ENCODE measurements at regions not wholly inside any gene's neighbourhood (a gene's known extent, or its start where the extent isn't known, plus 50 kb on each side); places are given as distances from the start of the nearest gene placed in this dataset.
A peak's percentile ranks its signal among the peaks of the same experiment; 100 is the strongest.

GRCh38 chr2:207394812-207395534, 134.8 kb upstream of the CREB1 start:
- TF ChIP-seq TCF12 (IDR thresholded peaks at IDR 0.05; ENCODE audit: low read depth) (no peak), FOXM1 (IDR thresholded peaks at IDR 0.05; ENCODE audit: borderline replicate concordance, low read depth) (no peak), USF1 (IDR thresholded peaks at IDR 0.05) (no peak), TAF1 (IDR thresholded peaks at IDR 0.05; ENCODE audit: low read depth) (no peak), CEBPB (IDR thresholded peaks at IDR 0.05) (no peak), NFIC (IDR thresholded peaks at IDR 0.05) (peak; percentile 71), ZBTB7A (IDR thresholded peaks at IDR 0.05; ENCODE audit: low read depth) (no peak), EP300 (IDR thresholded peaks at IDR 0.05; ENCODE audit: borderline replicate concordance) (0 out of 2 replicates have a peak, but pooled peaks have one; percentile 21)

GRCh38 chr2:207395535-207396251, 134.1 kb upstream of the CREB1 start:
- TF ChIP-seq NFIC (IDR thresholded peaks at IDR 0.05), result no peak
- no peak for TF ChIP-seq YY1 (IDR thresholded peaks at IDR 0.05; ENCODE audit: low read depth)
- no peak for TF ChIP-seq FOXM1 (IDR thresholded peaks at IDR 0.05; ENCODE audit: borderline replicate concordance, low read depth)
- no peak for TF ChIP-seq REST (IDR thresholded peaks at IDR 0.05; ENCODE audit: low read depth)
- no peak for TF ChIP-seq TCF12 (IDR thresholded peaks at IDR 0.05; ENCODE audit: low read depth)
- no peak for TF ChIP-seq TAF1 (IDR thresholded peaks at IDR 0.05; ENCODE audit: low read depth)
- TF ChIP-seq CEBPB (IDR thresholded peaks at IDR 0.05), result no peak
- no peak for TF ChIP-seq EP300 (IDR thresholded peaks at IDR 0.05; ENCODE audit: borderline replicate concordance)
- TF ChIP-seq USF1 (IDR thresholded peaks at IDR 0.05), result no peak

- no peak for TF ChIP-seq YY1 (IDR thresholded peaks at IDR 0.05; ENCODE audit: low read depth)
- no peak for TF ChIP-seq CREB1 (IDR thresholded peaks at IDR 0.05; ENCODE audit: low read depth)
- TF ChIP-seq TEAD4 (IDR thresholded peaks at IDR 0.05), result no peak
- TF ChIP-seq REST (IDR thresholded peaks at IDR 0.05; ENCODE audit: low read depth), result no peak
- no peak for TF ChIP-seq RAD21 (IDR thresholded peaks at IDR 0.05; ENCODE audit: low read depth)
- no peak for TF ChIP-seq EP300 (IDR thresholded peaks at IDR 0.05; ENCODE audit: borderline replicate concordance)
- TF ChIP-seq USF1 (IDR thresholded peaks at IDR 0.05), result no peak
- no peak for TF ChIP-seq NFIC (IDR thresholded peaks at IDR 0.05)
- TF ChIP-seq MAX (IDR thresholded peaks at IDR 0.05), result no peak
- TF ChIP-seq ZBTB7A (IDR thresholded peaks at IDR 0.05; ENCODE audit: low read depth), result no peak
- no peak for TF ChIP-seq TCF12 (IDR thresholded peaks at IDR 0.05; ENCODE audit: low read depth)
- no peak for TF ChIP-seq FOXM1 (IDR thresholded peaks at IDR 0.05; ENCODE audit: borderline replicate concordance, low read depth)
- TF ChIP-seq TAF1 (IDR thresholded peaks at IDR 0.05; ENCODE audit: low read depth), result no peak
- TF ChIP-seq CEBPB (IDR thresholded peaks at IDR 0.05), result no peak
- no peak for TF ChIP-seq EGR1 (IDR thresholded peaks at IDR 0.05)
Observed at GRCh38 chr2:207397917-207398655, 131.7 kb upstream of the CREB1 start.

- TF ChIP-seq CEBPB (IDR thresholded peaks at IDR 0.05) (no peak), FOXM1 (IDR thresholded peaks at IDR 0.05; ENCODE audit: borderline replicate concordance, low read depth) (no peak), EGR1 (IDR thresholded peaks at IDR 0.05) (no peak), MAX (IDR thresholded peaks at IDR 0.05) (no peak), NFIC (IDR thresholded peaks at IDR 0.05) (no peak), ZBTB7A (IDR thresholded peaks at IDR 0.05; ENCODE audit: low read depth) (no peak), EP300 (IDR thresholded peaks at IDR 0.05; ENCODE audit: borderline replicate concordance) (no peak)
Observed at GRCh38 chr2:207399301-207399700, 130.5 kb upstream of the CREB1 start.

Data from Ishikawa (cell line).